H9 (cell line): ENCODE measurements at regions not wholly inside any gene's neighbourhood (a gene's known extent, or its start where the extent isn't known, plus 50 kb on each side); places are given as distances from the start of the nearest gene placed in this dataset.

ENCODE experiments used
- DNase-seq: peaks from one replicate; pipeline ENCODE4 v3.0.0-alpha.2; 2017
- H2AFZ ChIP-seq: one replicate; pipeline ENCODE4 v1.6.1; 2013; ENCODE audit warnings: mild to moderate bottlenecking, low read length, control low read depth, moderate library complexity
- H2AK5ac ChIP-seq: 2 replicates; pipeline ENCODE4 v1.6.1; 2013; ENCODE audit warnings: low read length, control low read depth, mixed read lengths; ENCODE audit not compliant: insufficient read length
- H2BK120ac ChIP-seq: one replicate; pipeline ENCODE4 v1.6.1; 2013; ENCODE audit warnings: low read depth, mild to moderate bottlenecking, low read length, control low read depth, inconsistent platforms; ENCODE audit not compliant: poor library complexity, severe bottlenecking
- H2BK12ac ChIP-seq: 2 replicates; pipeline ENCODE4 v1.6.1; 2013; ENCODE audit warnings: low read length, control low read depth, mixed read lengths, low read depth; ENCODE audit not compliant: insufficient read length
- H2BK15ac ChIP-seq: 2 replicates; pipeline ENCODE4 v1.6.1; 2013; ENCODE audit warnings: low read depth, low read length, control low read depth
- H2BK20ac ChIP-seq: one replicate; pipeline ENCODE4 v1.6.1; 2013; ENCODE audit warnings: low read depth, mild to moderate bottlenecking, low read length, control low read depth, inconsistent platforms; ENCODE audit not compliant: poor library complexity, severe bottlenecking
- H2BK5ac ChIP-seq: 2 replicates; pipeline ENCODE4 v1.6.1; 2013; ENCODE audit warnings: low read length, control low read depth, mixed read lengths; ENCODE audit not compliant: insufficient read length
- H3K14ac ChIP-seq: 2 replicates; pipeline ENCODE4 v1.6.1; 2013; ENCODE audit warnings: low read length, control low read depth; ENCODE audit not compliant: insufficient read depth
- H3K18ac ChIP-seq: 2 replicates; pipeline ENCODE4 v1.6.1; 2013; ENCODE audit warnings: low read depth, mild to moderate bottlenecking, mixed read lengths, low read length, control low read depth; ENCODE audit not compliant: insufficient read length
- H3K23ac ChIP-seq: 2 replicates; pipeline ENCODE4 v1.6.1; 2013; ENCODE audit warnings: low read length, control low read depth, mixed read lengths, low read depth; ENCODE audit not compliant: insufficient read length
- H3K23me2 ChIP-seq: 2 replicates; pipeline ENCODE4 v1.6.1; 2013; ENCODE audit warnings: low read depth, mild to moderate bottlenecking, mixed read lengths, low read length, control low read depth; ENCODE audit not compliant: insufficient read length, poor library complexity, severe bottlenecking
- H3K27ac ChIP-seq: 2 replicates; pipeline ENCODE4 v1.5.1; 2013; ENCODE audit warnings: low read length, control low read depth, mixed read lengths, low read depth; ENCODE audit not compliant: insufficient read length
- H3K27me3 ChIP-seq: 2 replicates; pipeline ENCODE4 v1.6.1; 2013; ENCODE audit warnings: low read length, control low read depth, inconsistent platforms; ENCODE audit not compliant: insufficient read depth
- H3K4ac ChIP-seq: 2 replicates; pipeline ENCODE4 v1.6.1; 2013; ENCODE audit warnings: low read depth, mild to moderate bottlenecking, control low read depth, inconsistent platforms, low read length, moderate library complexity
- H3K4me1 ChIP-seq: 2 replicates; pipeline ENCODE4 v1.6.1; 2013; ENCODE audit warnings: low read length, control low read depth, inconsistent platforms; ENCODE audit not compliant: insufficient read depth
- H3K4me2 ChIP-seq: 2 replicates; pipeline ENCODE4 v1.6.1; 2013; ENCODE audit warnings: low read length, control low read depth, mixed read lengths; ENCODE audit not compliant: insufficient read length, insufficient read depth
- H3K56ac ChIP-seq: 2 replicates; pipeline ENCODE4 v1.6.1; 2013; ENCODE audit warnings: low read depth, mild to moderate bottlenecking, mixed read lengths, low read length, control low read depth; ENCODE audit not compliant: insufficient read length
- H3K79me1 ChIP-seq: 2 replicates; pipeline ENCODE4 v1.6.1; 2013; ENCODE audit warnings: low read depth, mild to moderate bottlenecking, moderate library complexity, low read length, control low read depth, inconsistent platforms; ENCODE audit not compliant: insufficient read depth, poor library complexity, severe bottlenecking
- H3K79me2 ChIP-seq: 2 replicates; pipeline ENCODE4 v1.6.1; 2013; ENCODE audit warnings: low read length, control low read depth, inconsistent platforms; ENCODE audit not compliant: insufficient read depth
- H3K9ac ChIP-seq: 2 replicates; pipeline ENCODE4 v1.6.1; 2013; ENCODE audit warnings: low read length, control low read depth, mixed read lengths; ENCODE audit not compliant: insufficient read length; ENCODE audit errors: extremely low read depth
- H3K9me3 ChIP-seq: one replicate; pipeline ENCODE4 v1.6.1; 2013; ENCODE audit warnings: low read depth, low read length, inconsistent platforms; ENCODE audit not compliant: control insufficient read depth
- H3T11ph ChIP-seq: one replicate; pipeline ENCODE4 v1.6.1; 2013; ENCODE audit warnings: mild to moderate bottlenecking, low read length, control low read depth, inconsistent platforms
- H4K20me1 ChIP-seq: one replicate; pipeline ENCODE4 v1.6.1; 2013; ENCODE audit not compliant: control insufficient read depth, insufficient read length, insufficient read depth
- H4K5ac ChIP-seq: 2 replicates; pipeline ENCODE4 v1.6.1; 2013; ENCODE audit warnings: low read depth, mild to moderate bottlenecking, mixed read lengths, low read length, control low read depth; ENCODE audit not compliant: insufficient read length
- H4K8ac ChIP-seq: replicated peaks from 2 replicates; pipeline ENCODE4 v1.6.1; 2013; ENCODE audit warnings: low read length, control low read depth, mixed read lengths, low read depth; ENCODE audit not compliant: insufficient read length
- H4K91ac ChIP-seq: 2 replicates; pipeline ENCODE4 v1.6.1; 2013; ENCODE audit warnings: low read depth, mild to moderate bottlenecking, moderate library complexity, mixed read lengths, low read length, control low read depth; ENCODE audit not compliant: insufficient read length
- H3K27ac Mint-ChIP-seq, 3 experiments: 2 replicates in 2 of 3; 3 replicates in 1 of 3; pipeline ENCODE4 v1.8.0; 2020 to 2021; ENCODE audit warnings: mixed read lengths in 3 of 3, mild to moderate bottlenecking in 1 of 3, moderate library complexity in 1 of 3
- H3K27me3 Mint-ChIP-seq: 2 replicates; pipeline ENCODE4 v1.8.0; 2021; ENCODE audit warnings: low read depth, mild to moderate bottlenecking, moderate library complexity, mixed read lengths
- H3K36me3 Mint-ChIP-seq, 3 experiments: 2 replicates in 2 of 3; 3 replicates in 1 of 3; pipeline ENCODE4 v1.8.0; 2020 to 2021; ENCODE audit warnings: low read depth in 3 of 3, mixed read lengths in 3 of 3; ENCODE audit not compliant: insufficient read depth in 1 of 3
- H3K4me1 Mint-ChIP-seq, 2 experiments: 2 replicates each; pipeline ENCODE4 v1.8.0; 2020; ENCODE audit warnings: mixed read lengths in 2 of 2
- H3K4me3 Mint-ChIP-seq, 2 experiments: 2 replicates in 1 of 2; 3 replicates in 1 of 2; pipeline ENCODE4 v1.8.0; 2020 to 2021; ENCODE audit warnings: mild to moderate bottlenecking in 2 of 2, mixed read lengths in 2 of 2, moderate library complexity in 1 of 2
- H3K9me3 Mint-ChIP-seq, 2 experiments: 2 replicates in 1 of 2; 3 replicates in 1 of 2; pipeline ENCODE4 v1.8.0; 2020; ENCODE audit warnings: mild to moderate bottlenecking in 2 of 2, mixed read lengths in 2 of 2, moderate library complexity in 1 of 2
- WGBS: extraction: QIAGEN DNeasy Blood & Tissue Kit; methylation state at CpG from one replicate; pipeline ENCODE4 v1.1.7; 2013; ENCODE audit warnings: missing lambda C conversion rate, low lambda C conversion rate, mixed read lengths; ENCODE audit not compliant: insufficient read length; ENCODE audit errors: extremely low coverage; 5-methylcytosine and 5-hydroxymethylcytosine counted together
- TF ChIP-seq, protein P1 (sequence below): fragments of 200-600 bp; sonication (generic); conservative IDR thresholded peaks from 3 replicates; pipeline ENCODE4 v1.8.0; 2021; ENCODE audit warnings: antibody characterized with exemption, mild to moderate bottlenecking

DNA sequence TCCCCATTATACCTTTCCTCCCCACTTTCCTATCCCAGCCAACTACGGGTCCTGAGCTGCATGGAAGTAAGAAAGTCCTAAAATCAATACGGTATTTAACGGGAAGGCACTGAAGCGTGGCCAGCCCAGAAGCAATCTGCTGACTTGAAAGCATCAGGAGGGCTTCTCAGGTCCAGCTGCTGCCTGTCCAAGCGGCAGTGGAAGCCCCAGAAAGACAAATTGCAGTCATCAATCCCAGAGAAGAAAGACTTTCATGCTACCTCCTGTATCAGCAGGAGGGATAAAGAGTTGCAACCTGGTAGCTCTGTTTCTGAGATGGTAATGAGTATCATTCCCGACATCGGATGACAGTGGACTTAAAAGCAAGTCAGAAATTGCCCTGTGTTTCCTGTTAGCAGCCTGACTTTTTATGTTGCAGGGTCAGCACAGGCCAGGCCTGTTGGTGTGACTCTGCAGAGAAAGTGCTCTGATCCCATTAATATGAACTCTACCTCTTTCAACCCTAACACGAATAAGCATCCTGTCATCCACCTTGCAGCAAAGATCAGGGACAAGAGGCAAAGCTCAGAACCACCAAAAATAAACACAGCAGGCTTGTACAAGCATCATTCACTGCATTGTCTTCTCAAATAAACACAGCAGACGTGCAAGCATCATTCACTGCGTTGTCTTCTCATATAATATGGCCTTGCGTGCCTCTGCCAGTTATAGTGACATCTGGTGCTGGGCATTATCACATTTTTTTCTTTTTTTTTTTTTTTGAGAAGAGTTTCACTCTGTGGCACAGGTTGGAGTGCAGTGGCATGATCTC lies 358.6 kb upstream of the CDH11 start:
- H4K8ac ChIP-seq = peak overlapping the region; percentile 77
- no peak overlapping the region for H3K14ac ChIP-seq
- no peak overlapping the region for H3K4ac ChIP-seq
- TF ChIP-seq, protein P1, sequence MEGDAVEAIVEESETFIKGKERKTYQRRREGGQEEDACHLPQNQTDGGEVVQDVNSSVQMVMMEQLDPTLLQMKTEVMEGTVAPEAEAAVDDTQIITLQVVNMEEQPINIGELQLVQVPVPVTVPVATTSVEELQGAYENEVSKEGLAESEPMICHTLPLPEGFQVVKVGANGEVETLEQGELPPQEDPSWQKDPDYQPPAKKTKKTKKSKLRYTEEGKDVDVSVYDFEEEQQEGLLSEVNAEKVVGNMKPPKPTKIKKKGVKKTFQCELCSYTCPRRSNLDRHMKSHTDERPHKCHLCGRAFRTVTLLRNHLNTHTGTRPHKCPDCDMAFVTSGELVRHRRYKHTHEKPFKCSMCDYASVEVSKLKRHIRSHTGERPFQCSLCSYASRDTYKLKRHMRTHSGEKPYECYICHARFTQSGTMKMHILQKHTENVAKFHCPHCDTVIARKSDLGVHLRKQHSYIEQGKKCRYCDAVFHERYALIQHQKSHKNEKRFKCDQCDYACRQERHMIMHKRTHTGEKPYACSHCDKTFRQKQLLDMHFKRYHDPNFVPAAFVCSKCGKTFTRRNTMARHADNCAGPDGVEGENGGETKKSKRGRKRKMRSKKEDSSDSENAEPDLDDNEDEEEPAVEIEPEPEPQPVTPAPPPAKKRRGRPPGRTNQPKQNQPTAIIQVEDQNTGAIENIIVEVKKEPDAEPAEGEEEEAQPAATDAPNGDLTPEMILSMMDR = no peak
- no peak overlapping the region for H2BK15ac ChIP-seq
- H3K23ac ChIP-seq = no peak overlapping the region
- H3K4me1 ChIP-seq = no peaks in the 10 kb centered on the region
- Mint-ChIP-seq H3K36me3 (no peaks in the 10 kb centered on the region; a peak in 1 of 7 replicates), H3K9me3 (no peaks in the 10 kb centered on the region), H3K4me1 (peaks cover 3 to 15% of the 10 kb centered on the region in 2 experiments), H3K27me3 (0 out of 2 replicates have a peak, but pooled peaks cover 1% of the 10 kb centered on the region), H3K4me3 (no peak overlapping the region), H3K27ac (peak overlapping the region in 1 of 3 experiments; percentile 62; a peak in 1 of 7 replicates)
- no peaks in the 10 kb centered on the region for H4K20me1 ChIP-seq
- H3K79me1 ChIP-seq = no peaks in the 10 kb centered on the region
- H2BK5ac ChIP-seq = no peak overlapping the region
- no peak overlapping the region for H3K4me2 ChIP-seq
- H2AFZ ChIP-seq = no peak overlapping the region
- H3K56ac ChIP-seq = no peak overlapping the region
- no CpG with 5 or more reads among the region's 11 CpGs for WGBS
- H2AK5ac ChIP-seq = no peak overlapping the region
- no peaks in the 10 kb centered on the region for H3K9me3 ChIP-seq
- no peaks in the 10 kb centered on the region for H3K79me2 ChIP-seq
- no peak overlapping the region for H3K9ac ChIP-seq
- no peak overlapping the region for H2BK120ac ChIP-seq
- H4K5ac ChIP-seq = no peak overlapping the region
- no peaks in the 10 kb centered on the region for H3K23me2 ChIP-seq
- DNase-seq = no peak
- H3K27me3 ChIP-seq = no peaks in the 10 kb centered on the region
- no peak overlapping the region for H3K18ac ChIP-seq
- H4K91ac ChIP-seq = no peak overlapping the region
- H2BK20ac ChIP-seq = no peak overlapping the region
- H3K27ac ChIP-seq = no peak overlapping the region
- H3T11ph ChIP-seq = no peak overlapping the region
- H2BK12ac ChIP-seq = no peak overlapping the region
